C4-2B (cell line): ENCODE measurements at regions not wholly inside any gene's neighbourhood (a gene's known extent, or its start where the extent isn't known, plus 50 kb on each side); places are given as distances from the start of the nearest gene placed in this dataset.

Experiments
- H3K27ac ChIP-seq: fragments of 450-650 bp; 2 replicates; pipeline ENCODE4 v1.5.1; 2017
- ZFX ChIP-seq: fragments of 450-650 bp; IDR thresholded peaks from 2 replicates; pipeline ENCODE4 v1.6.1; 2017
- TF ChIP-seq, protein P1 (sequence below): fragments of 450-650 bp; conservative IDR thresholded peaks from 2 replicates; pipeline ENCODE4 v1.5.1; 2017; ENCODE audit warnings: mild to moderate bottlenecking

DNA sequence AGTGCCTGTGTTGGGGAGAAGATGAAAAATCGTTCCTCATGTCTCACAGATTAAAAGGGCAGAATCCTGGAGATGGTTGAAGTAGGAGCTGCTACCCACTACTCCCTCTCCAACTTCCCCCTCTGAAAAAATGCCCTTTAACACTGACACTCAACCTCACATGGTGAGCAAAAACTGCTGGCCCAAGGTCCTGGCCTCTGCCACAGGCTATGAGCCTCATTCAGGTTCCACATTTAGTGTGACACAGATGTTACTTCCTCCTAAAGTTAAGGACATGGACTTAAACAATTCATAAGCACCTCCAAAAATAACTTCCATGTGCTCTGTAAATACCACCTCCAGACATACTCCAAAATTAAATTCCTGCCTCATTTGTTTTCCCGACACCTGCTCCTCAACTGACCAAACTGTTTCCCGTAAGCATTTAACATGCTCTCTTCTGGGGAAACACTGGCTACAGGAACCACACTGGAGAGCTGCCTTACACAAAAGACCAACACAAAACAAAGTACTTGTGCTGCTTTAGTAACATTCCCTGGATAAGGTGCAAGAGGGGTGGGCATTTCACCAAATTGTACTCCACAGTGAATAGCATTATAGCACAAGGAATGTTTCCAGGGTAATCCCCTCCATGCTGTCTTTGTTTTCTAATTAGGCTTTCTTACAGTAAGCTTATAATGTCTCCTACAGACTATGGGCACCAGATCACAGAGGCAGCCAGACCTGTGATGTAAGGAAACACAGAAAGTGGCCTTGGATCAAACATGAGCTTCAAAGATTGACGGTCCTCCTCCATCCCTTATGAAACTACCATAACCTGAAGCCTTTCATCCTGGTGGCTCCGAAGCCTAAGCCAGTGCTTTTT lies 57.0 kb downstream of the PHLDA1 start:
- H3K27ac ChIP-seq = no peak overlapping the region
- TF ChIP-seq, protein P1, sequence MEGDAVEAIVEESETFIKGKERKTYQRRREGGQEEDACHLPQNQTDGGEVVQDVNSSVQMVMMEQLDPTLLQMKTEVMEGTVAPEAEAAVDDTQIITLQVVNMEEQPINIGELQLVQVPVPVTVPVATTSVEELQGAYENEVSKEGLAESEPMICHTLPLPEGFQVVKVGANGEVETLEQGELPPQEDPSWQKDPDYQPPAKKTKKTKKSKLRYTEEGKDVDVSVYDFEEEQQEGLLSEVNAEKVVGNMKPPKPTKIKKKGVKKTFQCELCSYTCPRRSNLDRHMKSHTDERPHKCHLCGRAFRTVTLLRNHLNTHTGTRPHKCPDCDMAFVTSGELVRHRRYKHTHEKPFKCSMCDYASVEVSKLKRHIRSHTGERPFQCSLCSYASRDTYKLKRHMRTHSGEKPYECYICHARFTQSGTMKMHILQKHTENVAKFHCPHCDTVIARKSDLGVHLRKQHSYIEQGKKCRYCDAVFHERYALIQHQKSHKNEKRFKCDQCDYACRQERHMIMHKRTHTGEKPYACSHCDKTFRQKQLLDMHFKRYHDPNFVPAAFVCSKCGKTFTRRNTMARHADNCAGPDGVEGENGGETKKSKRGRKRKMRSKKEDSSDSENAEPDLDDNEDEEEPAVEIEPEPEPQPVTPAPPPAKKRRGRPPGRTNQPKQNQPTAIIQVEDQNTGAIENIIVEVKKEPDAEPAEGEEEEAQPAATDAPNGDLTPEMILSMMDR = no peak
- TF ChIP-seq ZFX = no peak

DNA sequence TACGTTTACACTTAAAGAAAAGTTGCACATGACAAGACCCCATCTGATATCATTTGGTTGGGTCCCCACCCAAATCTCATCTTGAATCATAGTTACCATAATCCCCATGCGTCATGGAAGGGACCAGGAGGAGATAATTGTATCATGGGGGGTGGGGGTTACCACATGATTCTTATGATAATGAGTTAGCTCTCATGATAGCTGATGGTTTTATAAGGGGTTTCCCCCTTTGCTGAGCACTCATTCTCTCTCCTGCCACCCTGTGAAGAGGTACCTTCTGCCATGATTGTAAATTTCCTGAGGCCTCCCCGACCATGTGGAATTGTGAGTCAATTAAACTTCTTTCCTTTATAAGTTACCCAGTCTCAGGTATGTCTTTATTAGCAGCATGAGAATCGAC lies 60.3 kb downstream of the PHLDA1 start:
- no peak for TF ChIP-seq ZFX
- TF ChIP-seq, protein P1 = no peak
- no peak overlapping the region for H3K27ac ChIP-seq

DNA sequence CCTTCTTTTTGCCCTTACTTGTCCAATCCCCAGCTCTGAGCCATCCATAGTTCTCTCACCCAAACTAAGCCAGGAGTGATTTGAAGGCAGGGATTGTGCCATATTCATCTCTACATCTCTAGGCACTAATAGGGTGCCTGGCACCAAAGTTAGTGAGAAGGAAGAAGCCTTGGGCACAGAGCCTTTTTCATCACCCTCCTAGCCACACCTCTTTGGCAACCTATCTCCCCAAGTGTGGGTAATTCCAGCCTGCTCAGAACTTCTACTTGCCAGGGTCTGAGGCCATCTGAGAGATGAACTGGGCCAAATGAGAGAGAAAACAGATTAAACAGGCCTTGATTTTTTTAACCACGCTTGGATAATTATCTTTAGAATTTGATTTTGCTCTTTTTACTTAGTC lies 61.3 kb downstream of the PHLDA1 start:
- TF ChIP-seq ZFX = no peak
- TF ChIP-seq, protein P1 = no peak
- no peak overlapping the region for H3K27ac ChIP-seq

DNA sequence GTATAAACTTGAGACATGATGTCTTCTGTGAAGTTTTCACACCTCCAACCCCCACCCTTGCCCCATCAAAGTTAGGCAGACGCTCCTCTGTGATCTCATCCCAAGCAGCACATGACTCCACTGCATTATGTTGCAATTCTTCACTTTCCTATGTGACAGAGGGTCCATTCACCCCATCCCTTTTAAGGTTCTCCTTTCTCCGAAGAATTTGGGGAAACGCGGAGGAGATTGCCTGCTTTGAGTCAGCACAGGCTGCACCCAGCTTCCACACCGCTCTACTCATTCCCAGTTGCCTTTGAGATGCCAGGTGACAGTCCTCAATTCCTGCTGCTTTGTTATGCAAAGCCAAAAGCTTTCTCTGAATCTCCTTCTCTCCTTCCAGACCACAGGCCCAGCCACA lies 61.8 kb downstream of the PHLDA1 start:
- TF ChIP-seq ZFX = no peak
- TF ChIP-seq, protein P1 = no peak
- H3K27ac ChIP-seq = no peak overlapping the region

DNA sequence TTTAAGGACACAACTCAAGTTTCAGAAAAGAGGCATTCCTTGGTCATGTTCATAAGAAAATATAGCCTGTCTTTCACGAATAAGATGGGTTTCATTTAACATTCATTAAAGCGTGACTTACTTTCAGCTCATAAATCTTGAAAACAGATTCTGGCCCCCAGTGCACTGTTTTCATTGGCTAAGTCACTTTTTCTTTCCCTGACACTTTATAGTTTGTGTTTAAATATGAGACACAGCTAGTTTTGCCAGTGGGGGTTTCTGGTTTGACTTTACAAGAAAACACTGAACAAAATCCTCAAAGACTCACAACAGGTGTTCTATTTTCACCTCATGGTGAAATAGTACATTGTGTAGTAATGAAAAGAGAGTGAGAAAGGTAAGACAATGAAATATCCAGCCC lies 65.9 kb downstream of the PHLDA1 start:
- no peak overlapping the region for H3K27ac ChIP-seq
- TF ChIP-seq ZFX = no peak
- TF ChIP-seq, protein P1 = no peak

DNA sequence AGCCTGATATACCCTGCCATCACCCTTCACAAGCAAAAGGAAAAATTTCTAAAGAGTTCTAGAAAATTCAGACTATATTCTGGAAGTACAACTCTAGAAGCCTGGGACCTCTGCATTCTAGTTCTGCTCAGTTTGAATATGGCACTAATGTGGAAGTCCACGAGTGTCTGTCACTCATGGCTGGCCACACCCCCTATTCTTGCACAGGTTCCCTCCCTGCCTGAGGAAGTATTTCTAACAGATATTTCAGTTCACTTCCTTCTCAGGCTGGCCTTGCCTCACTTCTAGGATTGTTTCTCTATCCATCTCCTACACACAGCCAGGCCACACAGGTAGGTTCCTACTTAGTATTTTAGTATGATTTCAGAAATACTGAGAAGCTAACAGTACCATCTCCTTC lies 67.4 kb downstream of the PHLDA1 start:
- no peak for TF ChIP-seq ZFX
- TF ChIP-seq, protein P1 = no peak

DNA sequence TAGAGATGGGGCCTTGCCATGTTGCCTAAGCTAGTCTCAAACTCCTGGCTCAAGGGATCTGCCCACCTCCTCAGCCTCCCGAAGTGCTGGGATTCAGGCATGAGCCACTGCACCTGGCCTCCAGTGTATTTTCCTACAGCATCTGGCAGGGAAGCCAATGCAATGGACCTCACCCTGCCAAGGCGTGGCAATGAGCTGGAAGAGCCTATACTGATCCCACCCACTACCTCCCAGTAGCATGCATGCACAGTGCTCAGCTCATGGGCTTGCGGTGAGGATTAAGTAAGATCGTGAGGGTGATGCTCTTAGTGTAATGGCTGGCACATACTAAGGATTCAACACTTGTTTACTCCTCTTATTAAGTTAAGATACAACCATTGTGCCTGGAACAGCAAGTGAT lies 69.7 kb downstream of the PHLDA1 start:
- H3K27ac ChIP-seq = no peak overlapping the region
- TF ChIP-seq, protein P1 = no peak

More for the DNA sequence above, 67.4 kb downstream of the PHLDA1 start:
- no peak overlapping the region for H3K27ac ChIP-seq
